ENCODE measurements at regions not wholly inside any gene's neighbourhood (a gene's known extent, or its start where the extent isn't known, plus 50 kb on each side); places are given as distances from the start of the nearest gene placed in this dataset.

GRCh38 chr1:194341587-194341986 is 1155.2 kb upstream of the B3GALT2 start:
- H3K36me3 ChIP-seq (ENCODE audit: control insufficient read depth, low read length): no peaks in the 10 kb centered on the region
- no peaks in the 10 kb centered on the region for H3K79me2 ChIP-seq (ENCODE audit: control insufficient read depth, low read length)
- H3K27me3 ChIP-seq (ENCODE audit: control insufficient read depth, low read length): no peaks in the 10 kb centered on the region
- TF ChIP-seq CTCF (IDR thresholded peaks at IDR 0.05; ENCODE audit: low read depth, low read length, poor library complexity, severe bottlenecking) (no peak), EZH2phosphoT487 (IDR thresholded peaks at IDR 0.05; ENCODE audit: borderline replicate concordance, low read length) (no peak)
- peaks cover 4% of the 10 kb centered on the region; the same call in 1 of the 2 replicates for H3K9me3 ChIP-seq (ENCODE audit: control insufficient read depth, insufficient read depth, low read length)
- H3K9me2 ChIP-seq (replicated peaks; ENCODE audit: control insufficient read depth, low read length): no peaks in the 10 kb centered on the region
- H3K4me3 ChIP-seq (ENCODE audit: low read length): no peak overlapping the region
- H3K4me2 ChIP-seq (ENCODE audit: low read length): no peak overlapping the region
- no peaks in the 10 kb centered on the region for H3K4me1 ChIP-seq (ENCODE audit: control insufficient read depth, low read length)
- no peak overlapping the region for H3K27ac ChIP-seq (ENCODE audit: low read depth, low read length)
- no peaks in the 10 kb centered on the region for H4K20me1 ChIP-seq (ENCODE audit: control insufficient read depth, insufficient read depth, low read depth, low read length)
- 0 out of 2 replicates have a peak, but pooled peaks cover 2% of the 10 kb centered on the region for H3F3A ChIP-seq (ENCODE audit: control insufficient read depth, insufficient read depth)

GRCh38 chr1:194339471-194339870 is 1153.1 kb upstream of the B3GALT2 start:
- no peaks in the 10 kb centered on the region for H3K79me2 ChIP-seq (ENCODE audit: control insufficient read depth, low read length)
- H3K9me2 ChIP-seq (replicated peaks; ENCODE audit: control insufficient read depth, low read length): no peaks in the 10 kb centered on the region
- H3K4me1 ChIP-seq (ENCODE audit: control insufficient read depth, low read length): no peaks in the 10 kb centered on the region
- H3K27ac ChIP-seq (ENCODE audit: low read depth, low read length): no peak overlapping the region
- TF ChIP-seq CTCF (IDR thresholded peaks at IDR 0.05; ENCODE audit: low read depth, low read length, poor library complexity, severe bottlenecking): no peak
- TF ChIP-seq EZH2phosphoT487 (IDR thresholded peaks at IDR 0.05; ENCODE audit: borderline replicate concordance, low read length): no peak
- no peak overlapping the region for H3K4me2 ChIP-seq (ENCODE audit: low read length)
- no peaks in the 10 kb centered on the region for H3K27me3 ChIP-seq (ENCODE audit: control insufficient read depth, low read length)
- no peaks in the 10 kb centered on the region for H3K36me3 ChIP-seq (ENCODE audit: control insufficient read depth, low read length)
- peaks cover 4% of the 10 kb centered on the region; the same call in 1 of the 2 replicates for H3K9me3 ChIP-seq (ENCODE audit: control insufficient read depth, insufficient read depth, low read length)
- no peak overlapping the region for H3K4me3 ChIP-seq (ENCODE audit: low read length)
- 0 out of 2 replicates have a peak, but pooled peaks cover 2% of the 10 kb centered on the region for H3F3A ChIP-seq (ENCODE audit: control insufficient read depth, insufficient read depth)
- no peaks in the 10 kb centered on the region for H4K20me1 ChIP-seq (ENCODE audit: control insufficient read depth, insufficient read depth, low read depth, low read length)

- no peak overlapping the region for H3K27ac ChIP-seq (ENCODE audit: low read depth, low read length)
- no peaks in the 10 kb centered on the region for H3K4me1 ChIP-seq (ENCODE audit: control insufficient read depth, low read length)
- no peaks in the 10 kb centered on the region for H3K36me3 ChIP-seq (ENCODE audit: control insufficient read depth, low read length)
- no peak for TF ChIP-seq CTCF (IDR thresholded peaks at IDR 0.05; ENCODE audit: low read depth, low read length, poor library complexity, severe bottlenecking)
- H3K79me2 ChIP-seq (ENCODE audit: control insufficient read depth, low read length): no peaks in the 10 kb centered on the region
- H3K27me3 ChIP-seq (ENCODE audit: control insufficient read depth, low read length): no peaks in the 10 kb centered on the region
- peaks cover 4% of the 10 kb centered on the region; the same call in 1 of the 2 replicates for H3K9me3 ChIP-seq (ENCODE audit: control insufficient read depth, insufficient read depth, low read length)
- no peak overlapping the region for H3K4me3 ChIP-seq (ENCODE audit: low read length)
- H3F3A ChIP-seq (ENCODE audit: control insufficient read depth, insufficient read depth): 0 out of 2 replicates have a peak, but pooled peaks cover 2% of the 10 kb centered on the region
- H3K4me2 ChIP-seq (ENCODE audit: low read length): no peak overlapping the region
- no peaks in the 10 kb centered on the region for H3K9me2 ChIP-seq (replicated peaks; ENCODE audit: control insufficient read depth, low read length)
- no peaks in the 10 kb centered on the region for H4K20me1 ChIP-seq (ENCODE audit: control insufficient read depth, insufficient read depth, low read depth, low read length)
These were observed 1152.0 kb upstream of the B3GALT2 start for GRCh38 chr1:194338241-194338948.
